Fibroblast of peridontal ligament (primary cell): ENCODE measurements at regions not wholly inside any gene's neighbourhood (a gene's known extent, or its start where the extent isn't known, plus 50 kb on each side); places are given as distances from the start of the nearest gene placed in this dataset.
A peak's percentile ranks its signal among the peaks of the same experiment; 100 is the strongest.
"Not testable (repeated sequence)": the region's sequence is repeated elsewhere in the genome, so short reads cannot be mapped to it uniquely, and the experiment has no call there.

Experiments used
- DNase-seq: peaks from one replicate; pipeline ENCODE4 v3.0.0-alpha.2; 2010; ENCODE audit errors: extremely low read depth

DNA sequence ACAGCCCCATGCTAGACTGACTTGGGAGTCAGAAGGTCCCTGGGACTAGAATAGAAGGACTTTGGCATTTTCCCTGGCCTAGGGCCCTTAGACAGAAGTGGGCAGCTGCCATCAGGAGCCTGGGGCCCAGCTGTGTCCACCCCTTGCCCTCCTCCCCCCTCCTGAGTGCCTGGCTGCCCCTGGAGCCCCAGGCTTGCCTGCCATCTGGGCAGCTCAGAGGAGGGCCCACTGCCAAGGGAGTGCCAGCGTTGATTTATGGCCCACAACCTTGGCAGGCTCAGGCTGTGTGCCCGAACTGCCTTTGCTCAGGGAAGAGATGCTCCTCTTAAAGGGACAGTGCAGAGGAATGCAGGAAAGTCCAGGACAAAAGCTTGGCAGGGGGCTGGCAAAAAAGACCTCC, 439.1 kb downstream of the SPATA31A7 start:
- DNase-seq = not testable (repeated sequence)

DNA sequence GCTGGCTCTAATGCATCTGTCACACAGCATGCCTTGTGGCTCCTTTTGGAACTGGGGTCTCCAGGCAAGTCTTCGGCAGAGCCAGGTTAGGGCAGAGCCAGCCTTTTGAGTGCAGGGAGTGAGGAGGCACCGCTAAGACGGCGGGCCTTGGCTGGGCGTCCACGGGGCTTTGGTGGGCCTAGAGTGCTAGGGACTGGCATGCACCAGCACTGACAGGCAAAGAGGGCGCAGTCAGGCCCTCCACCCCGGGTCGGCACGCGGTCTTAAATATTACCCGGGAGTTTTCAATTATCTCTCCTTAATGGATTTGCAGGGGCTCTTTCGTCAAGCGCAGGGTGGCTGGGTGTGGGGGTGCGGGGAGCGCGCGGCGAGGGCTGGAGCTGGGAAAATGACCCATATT, 444.4 kb downstream of the SPATA31A7 start:
- DNase-seq = no peak

DNA sequence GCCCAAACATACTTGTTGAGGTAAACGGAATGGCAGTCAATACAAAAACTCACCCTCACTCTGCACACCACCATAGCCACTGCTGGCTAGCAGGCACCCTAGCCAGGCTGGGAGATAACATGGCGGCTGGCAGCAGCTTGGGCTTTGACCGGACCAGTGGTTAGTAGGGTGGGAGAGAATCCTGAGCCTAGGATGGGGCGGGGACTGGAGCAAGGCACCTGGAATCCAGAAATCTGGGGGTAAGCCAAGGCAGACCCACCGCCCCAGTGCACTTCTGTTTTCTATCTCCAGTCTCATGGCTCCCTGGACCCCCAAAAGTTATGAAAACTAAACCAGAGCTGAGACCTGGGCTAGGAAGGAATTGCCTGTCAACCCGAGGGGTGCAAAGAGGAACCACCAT, 474.4 kb downstream of the SPATA31A7 start:
- not testable (repeated sequence) for DNase-seq

DNA sequence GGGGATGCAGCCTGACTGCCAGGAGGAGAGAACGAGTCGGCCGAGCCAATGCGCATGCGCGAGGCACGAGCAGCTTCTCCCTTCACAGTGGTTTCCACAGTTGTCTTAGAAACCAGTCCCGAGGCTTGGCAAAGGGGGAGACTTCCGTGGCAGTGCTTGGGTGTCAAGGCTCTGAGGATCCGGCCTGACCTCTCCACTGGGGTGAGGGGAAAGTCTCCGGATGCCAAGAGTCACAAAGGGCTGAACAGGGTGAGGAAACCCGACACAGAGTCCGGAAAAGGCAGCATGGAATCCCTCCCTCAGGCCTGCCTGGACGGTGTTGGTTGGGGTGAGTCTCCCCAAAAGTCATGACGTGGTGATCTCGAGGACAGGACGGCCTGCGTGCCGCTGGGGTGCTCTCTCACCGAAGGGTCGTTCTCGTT, 475.5 kb downstream of the SPATA31A7 start:
- no peak for DNase-seq

DNA sequence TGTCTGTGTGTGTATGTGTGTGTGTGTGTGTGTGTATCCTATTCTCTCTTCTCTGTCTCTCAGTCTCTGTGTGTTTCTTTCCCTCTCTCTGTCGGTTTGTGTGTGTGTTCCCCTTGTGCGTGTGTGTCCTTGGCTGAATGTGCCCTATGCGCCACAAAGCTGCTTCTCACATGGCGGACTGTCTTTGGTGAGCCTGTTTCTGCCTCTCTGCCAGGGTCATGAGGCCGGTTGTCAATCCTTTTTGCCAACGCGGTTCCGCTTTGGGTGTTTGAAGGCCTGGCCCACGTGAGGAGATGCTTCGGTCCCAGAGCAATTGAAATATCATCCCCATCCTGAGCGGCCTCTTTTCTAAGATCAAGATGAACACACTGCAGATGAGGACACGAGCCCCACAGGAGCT, 476.0 kb downstream of the SPATA31A7 start:
- DNase-seq = no peak

DNA sequence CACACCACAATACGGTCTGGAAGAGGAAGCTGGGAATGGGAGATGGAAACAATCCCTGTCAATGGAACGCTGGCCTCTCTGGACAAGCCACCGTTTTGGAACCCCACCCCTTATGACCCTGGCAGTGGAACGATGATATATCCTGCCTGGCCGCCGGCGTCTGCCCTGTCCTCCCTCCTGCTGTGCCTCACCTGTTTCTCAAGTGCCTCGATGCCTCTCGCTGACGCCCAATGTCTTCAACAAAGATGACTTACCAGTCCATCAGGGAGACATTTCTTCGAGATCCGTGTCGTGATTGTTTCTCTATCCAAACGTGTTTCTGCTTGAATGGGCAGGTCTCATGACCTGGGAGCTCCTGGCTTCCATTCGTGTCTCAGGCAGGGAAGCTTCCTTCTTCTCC, 476.5 kb downstream of the SPATA31A7 start:
- DNase-seq = no peak

DNA sequence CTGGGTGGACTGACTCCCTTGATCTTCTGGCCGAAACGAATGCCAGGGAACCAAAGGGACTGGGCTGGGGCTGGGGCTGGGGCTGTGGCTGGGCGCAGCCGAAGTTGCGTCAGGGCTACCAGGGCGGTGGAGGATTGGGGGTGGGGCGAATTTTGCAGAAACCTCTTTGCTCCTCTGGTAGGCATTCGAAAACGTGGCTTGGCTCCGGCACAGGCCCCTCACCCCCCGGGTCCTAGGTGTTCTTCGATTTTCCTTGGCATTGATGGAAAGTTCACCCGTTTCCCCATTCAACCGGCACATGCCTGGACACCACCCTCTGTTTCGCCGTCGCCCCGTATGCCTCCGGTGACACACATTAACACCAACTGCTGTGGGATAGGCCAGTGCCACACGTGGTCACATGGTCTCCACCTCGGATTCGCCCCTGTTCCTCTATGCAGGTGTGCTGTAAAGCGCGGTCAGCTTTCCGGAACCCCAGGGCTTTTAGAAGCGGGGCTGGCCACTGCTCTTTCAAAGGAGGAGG, 477.1 kb downstream of the SPATA31A7 start:
- DNase-seq = no peak

DNA sequence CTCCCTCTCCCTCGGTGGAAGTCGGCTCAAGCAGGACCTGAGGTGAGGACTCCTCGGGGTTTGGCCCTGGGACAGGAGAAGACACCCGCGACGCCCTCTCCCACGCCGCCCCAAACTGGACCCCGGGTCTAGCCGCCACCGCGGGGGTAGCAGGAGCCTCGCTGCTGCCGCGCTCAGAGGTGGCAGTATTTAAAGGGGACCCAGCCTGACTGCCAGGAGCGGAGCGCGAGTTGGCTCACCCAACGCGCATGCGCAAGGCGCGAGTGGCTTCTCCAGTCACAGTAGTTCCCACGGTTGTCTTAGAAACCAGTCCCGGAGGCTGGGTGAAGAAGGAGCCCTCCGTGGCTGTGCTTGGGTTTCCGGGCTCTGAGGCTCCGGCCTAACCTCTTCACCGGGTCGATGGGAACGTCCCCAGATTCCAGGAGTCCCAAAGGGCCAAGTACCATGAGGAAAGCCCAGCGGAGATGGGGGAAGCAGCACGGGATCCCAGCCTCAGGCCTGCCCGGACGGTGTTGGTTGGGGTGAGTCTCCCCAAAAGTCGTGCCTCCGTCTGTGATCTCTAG, 477.8 kb downstream of the SPATA31A7 start:
- DNase-seq = no peak

DNA sequence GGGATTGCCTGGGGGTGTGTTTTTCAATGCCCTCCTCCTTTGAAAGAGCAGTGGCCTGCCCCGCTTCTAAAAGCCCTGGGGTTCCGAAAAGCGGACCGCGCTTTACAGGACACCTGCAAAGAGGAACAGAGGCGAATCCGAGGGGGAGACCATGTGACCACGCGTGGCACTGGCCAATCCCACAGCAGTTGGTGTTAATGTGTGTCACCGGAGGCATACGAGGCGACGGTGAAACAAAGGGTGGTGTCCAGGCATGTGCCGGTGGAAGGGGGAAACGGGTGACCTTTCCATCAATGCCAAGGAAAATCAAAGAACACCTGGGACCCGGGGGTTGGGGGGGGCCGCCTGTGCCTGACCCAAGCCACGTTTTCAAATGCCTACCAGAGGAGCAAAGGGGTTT, 478.4 kb downstream of the SPATA31A7 start:
- not testable (repeated sequence) for DNase-seq

DNA sequence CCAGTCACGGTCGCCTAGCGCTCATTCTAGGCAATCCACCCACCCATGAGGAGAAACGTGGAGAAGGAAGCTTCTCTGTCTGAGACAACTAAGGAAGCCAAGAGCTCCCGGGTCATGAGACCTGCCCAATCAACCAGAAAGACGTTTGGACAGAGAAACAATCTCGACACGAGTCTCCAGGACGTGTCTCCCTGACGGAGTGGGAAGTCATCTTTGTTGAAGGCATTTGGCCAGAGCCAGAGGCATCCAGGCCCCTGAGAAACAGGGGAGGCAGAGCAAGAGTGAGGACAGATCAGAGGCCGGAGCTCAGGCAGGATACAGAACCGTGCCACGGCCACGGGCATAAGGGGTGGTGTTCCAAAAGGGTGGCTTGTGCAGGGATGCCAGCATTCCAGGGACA, 479.0 kb downstream of the SPATA31A7 start:
- no peak for DNase-seq

DNA sequence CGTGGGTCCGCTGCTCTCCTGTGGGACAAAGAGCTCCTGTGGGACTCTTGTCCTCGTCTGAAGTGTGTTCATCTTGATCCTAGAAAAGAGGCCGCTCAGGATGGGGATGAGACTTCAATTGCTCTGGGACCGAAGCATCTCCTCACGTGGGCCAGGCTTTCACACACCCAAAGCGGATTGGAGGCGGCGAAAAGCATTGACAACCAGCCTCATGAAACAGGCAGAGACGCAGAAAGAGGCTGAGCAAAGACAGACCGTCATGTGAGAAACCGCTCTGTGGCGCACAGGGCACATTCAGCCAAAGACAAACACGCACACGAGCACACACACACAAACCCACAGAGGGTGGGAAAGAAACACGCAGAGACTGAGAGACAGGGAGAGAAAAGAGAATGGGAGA, 479.5 kb downstream of the SPATA31A7 start:
- DNase-seq = no peak

DNA sequence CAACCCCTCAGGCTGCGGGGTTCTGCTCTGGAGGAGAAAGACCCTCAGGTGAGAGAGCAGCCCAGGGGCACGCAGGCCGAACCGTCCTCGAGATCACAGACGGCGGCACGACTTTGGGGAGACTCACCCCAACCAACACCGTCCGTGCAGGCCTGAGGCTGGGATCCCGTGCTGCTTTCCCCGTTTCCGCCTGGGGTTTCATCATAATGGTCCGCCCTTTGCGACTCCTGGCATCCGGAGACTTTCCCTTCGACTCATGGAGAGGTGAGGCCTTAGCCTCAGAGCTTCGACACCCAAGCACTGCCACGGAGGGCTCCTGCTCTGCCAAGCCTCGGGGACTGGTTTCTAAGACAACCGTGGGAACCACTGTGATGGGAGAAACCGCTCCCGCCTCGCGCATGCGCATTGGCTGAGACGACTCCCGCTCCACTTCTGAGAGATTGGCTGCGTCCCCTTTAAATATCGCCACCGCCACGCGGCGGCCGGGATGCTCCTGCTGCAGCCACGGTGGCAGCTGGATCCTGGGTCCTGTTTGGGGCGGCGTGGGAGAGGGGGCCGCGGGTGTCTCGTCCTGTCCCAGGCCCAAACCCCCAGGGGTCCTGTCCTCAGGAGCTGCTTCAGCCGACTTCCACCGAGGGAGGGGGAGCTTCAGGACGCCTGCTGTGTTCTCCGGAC, 480.1 kb downstream of the SPATA31A7 start:
- not testable (repeated sequence) for DNase-seq

DNA sequence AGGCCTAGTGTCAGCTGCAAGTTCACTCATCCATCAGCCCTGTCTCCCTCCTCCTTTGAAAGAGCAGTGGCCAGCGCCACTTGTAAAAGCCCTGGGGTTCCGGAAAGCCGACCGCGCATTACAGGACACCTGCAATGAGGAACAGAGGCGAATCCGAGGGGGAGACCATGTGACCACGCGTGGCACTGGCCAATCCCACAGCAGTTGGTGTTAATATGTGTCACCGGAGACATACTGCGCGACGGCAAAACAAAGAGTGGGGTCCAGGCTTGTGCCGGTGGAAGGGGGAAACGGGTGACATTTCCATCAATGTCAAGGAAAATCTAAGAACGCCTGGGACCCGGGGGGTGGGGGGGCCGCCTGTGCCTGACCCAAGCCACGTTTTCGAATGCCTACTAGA, 480.8 kb downstream of the SPATA31A7 start:
- DNase-seq = no peak

DNA sequence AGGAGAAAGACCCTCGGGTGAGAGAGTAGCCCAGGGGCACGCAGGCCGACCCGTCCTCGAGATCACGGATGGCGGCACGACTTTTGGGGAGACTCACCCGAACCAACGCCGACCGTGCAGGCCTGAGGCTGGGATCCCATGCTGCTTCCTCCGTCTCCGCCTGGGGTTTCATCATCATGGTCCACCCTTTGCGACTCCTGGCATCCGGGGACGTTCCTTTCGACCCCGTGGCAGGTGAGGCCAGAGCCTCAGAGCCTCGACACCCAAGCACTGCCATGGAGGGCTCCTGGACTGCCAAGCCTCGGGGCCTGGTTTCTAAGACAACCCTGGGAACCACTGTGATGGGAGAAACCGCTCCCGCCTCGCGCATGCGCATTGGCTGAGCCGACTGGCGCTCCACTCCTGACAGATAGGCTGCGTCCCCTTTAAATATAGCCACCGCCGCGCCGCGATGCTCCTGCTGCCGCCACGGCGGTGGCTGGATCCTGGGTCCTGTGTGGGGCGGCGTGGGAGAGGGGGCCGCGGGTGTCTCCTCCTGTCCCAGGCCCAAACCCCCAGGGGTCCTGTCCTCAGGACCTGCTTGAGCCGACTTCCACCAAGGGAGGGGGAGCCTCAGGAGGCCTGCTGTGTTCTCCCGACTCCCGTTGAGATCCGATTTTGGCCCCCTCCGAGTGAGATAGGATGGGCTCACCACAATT, 481.6 kb downstream of the SPATA31A7 start:
- no peak for DNase-seq

DNA sequence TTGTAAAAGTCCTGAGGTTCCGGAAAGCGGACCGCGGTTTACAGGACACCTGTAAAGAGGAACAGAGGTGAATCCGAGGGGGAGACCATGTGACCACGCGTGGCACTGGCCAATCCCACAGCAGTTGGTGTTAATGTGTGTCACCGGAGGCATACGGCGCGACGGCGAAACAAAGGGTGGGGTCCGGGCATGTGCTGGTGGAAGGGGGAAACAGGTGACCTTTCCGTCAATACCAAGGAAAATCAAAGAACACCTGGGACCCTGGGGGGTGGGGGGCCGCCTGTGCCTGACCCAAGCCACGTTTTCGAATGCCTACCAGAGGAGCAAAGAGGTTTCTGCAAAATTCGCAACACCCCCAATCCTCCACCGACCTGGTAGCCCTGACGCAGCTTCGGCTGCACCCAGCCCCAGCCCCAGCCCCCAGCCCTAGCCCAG, 482.3 kb downstream of the SPATA31A7 start:
- peak; percentile 0 for DNase-seq

DNA sequence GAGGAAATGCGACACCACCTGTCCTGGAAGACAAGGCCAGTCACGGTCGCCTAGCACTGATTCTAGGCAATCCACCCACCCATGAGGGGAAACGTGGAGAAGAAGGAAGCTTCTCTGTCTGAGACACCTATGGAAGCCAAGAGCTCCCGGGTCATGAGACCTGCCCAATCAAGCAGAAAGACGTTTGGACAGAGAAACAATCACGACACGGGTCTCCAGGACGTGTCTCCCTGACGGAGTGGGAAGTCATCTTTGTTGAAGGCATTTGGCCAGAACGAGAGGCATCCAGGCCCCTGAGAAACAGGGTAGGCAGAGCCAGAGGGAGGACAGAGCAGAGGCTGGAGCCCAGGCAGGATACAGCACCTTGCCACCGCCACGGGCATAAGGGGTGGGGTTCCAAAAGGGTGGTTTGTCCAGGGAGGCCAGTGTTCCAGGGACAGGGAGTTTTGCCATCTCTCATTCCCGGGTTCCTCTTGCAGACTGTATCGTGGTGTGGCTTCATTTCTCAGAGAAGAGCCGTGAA, 482.9 kb downstream of the SPATA31A7 start:
- DNase-seq = not testable (repeated sequence)

DNA sequence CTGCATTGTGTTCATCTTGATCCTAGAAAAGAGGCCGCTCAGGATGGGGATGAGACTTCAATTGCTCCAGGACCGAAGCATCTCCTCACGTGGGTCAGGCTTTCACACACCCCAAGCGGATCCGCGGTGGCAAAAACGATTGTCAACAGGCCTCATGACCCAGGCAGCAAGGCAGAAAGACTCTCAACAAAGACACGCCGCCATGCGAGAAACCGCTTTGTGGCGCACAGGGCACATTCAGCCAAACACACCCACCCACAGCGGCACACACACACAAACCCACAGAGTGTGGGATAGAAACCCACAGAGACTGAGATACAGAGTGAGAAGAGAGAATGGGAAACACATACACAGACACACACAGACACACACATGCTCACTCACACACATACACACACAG, 483.4 kb downstream of the SPATA31A7 start:
- DNase-seq = no peak

DNA sequence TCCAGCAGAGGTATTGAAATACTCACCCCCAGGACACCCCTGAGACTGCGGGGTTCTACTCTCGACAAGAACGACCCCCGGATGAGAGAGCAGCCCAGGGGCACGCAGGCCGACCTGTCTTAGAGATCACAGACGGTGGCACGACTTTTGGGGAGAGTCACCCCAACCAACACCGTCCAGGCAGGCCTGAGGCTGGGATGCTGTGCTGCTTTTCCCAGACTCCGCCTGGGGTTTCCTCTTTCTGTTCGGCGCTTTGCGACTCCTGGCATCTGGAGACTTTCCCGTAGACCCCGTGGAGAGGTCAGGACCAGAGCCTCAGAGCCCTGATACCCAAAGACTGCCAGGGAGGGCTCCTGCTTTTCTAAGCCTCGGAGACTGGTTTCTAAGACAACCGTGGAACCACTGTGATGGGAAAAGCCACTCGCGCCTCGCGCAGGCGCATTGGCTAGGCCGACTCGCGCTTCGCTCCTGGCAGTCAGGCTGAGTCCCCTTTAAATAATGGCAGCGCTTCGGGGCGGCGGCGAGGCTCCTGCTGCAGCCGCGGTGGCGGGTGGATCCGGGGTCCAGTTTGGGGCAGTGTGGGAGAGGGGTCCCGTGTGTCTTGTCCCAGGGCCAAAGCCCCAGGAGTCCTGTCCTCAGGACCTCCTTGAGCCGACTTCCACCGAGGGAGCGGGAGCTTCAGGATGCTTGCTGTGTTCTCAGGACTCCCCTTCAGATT, 484.0 kb downstream of the SPATA31A7 start:
- DNase-seq = no peak

DNA sequence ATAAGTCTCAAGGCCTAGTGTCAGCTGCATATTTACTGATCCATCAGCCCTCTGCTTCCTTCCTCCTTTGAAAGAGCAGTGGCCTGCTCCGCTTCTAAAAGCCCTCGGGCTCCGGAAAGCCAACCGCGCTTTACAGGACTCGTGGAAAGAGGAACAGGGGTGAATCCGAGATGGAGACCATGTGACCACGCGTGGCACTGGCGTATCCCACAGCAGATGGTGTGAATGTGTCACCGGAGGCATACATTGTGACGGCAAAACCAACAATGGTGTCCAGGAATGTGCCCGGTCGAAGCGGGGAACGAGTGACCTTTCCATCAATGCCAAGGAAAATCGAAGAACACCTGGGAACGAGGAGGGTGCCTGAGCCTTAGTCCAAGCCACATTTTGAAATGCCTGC, 484.6 kb downstream of the SPATA31A7 start:
- no peak for DNase-seq

DNA sequence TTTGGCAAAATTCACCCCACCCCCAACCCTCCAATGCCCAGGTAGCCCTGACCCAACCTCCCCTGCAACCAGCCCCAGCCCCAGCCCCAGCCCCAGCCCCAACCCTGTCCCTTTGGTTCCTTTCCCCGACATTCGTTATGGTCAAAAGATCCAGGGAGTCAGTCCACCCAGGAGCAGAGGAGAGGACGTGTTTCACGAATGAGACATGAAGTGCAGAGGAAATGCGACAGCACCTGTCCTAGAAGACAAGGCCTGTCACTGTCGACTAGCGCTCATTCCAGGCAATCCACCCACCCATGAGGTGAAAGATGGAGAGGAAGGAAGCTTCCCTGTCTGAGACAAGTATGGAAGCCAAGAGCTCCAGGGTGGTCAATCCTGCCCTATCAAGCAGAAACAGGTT, 485.0 kb downstream of the SPATA31A7 start:
- DNase-seq = no peak
